ENCODE measurements at regions not wholly inside any gene's neighbourhood (a gene's known extent, or its start where the extent isn't known, plus 50 kb on each side); places are given as distances from the start of the nearest gene placed in this dataset.
A peak's percentile ranks its signal among the peaks of the same experiment; 100 is the strongest.

DNA sequence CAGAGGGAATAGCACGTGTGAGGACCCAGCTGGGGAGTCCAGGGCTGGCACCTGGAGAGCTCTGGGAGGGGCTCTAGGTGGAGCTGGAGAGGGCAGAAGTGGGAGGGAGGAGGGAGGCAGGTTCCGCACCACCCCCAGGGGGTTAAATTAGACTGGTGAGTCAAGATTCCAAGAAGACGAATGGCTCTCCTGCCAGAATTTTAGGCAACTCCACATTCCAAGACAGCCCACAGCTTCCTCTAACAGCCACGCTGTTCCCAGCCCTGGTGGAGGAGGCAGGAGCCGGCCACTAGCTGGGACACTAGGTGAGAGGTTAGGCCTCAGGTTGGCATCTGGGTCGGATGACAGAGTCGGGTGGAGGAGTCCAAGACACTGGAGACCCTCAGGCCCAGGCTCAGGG, 60.2 kb downstream of the TFAP2C start:
- Histone ChIP-seq H3K27me3 (no peaks in the 10 kb centered on the region), H3K4me2 (no peak overlapping the region; the same call in 1 of the 2 replicates), H3K36me3 (no peaks in the 10 kb centered on the region), H3K9ac (no peak overlapping the region), H4K20me1 (no peaks in the 10 kb centered on the region), H3K4me1 (peaks cover 19% of the 10 kb centered on the region), H3K27ac (no peak overlapping the region), H3K9me3 (no peaks in the 10 kb centered on the region), H3K4me3 (no peak overlapping the region)
- TF ChIP-seq Cebpa-rat (IDR thresholded peaks at IDR 0.05): no peak

GRCh38 chr20:56689852-56690485, 60.9 kb downstream of the TFAP2C start:
- H4K20me1 ChIP-seq: no peaks in the 10 kb centered on the region
- no peak overlapping the region for H3K4me3 ChIP-seq
- no peaks in the 10 kb centered on the region for H3K27me3 ChIP-seq
- no peak overlapping the region for H3K9ac ChIP-seq
- peaks cover 19% of the 10 kb centered on the region for H3K4me1 ChIP-seq
- TF ChIP-seq Cebpa-rat (IDR thresholded peaks at IDR 0.05): no peak
- H3K36me3 ChIP-seq: no peaks in the 10 kb centered on the region
- no peaks in the 10 kb centered on the region for H3K9me3 ChIP-seq
- H3K4me2 ChIP-seq: peak overlapping the region; percentile 24
- H3K27ac ChIP-seq: no peak overlapping the region

GRCh38 chr20:56690531-56691175, 61.5 kb downstream of the TFAP2C start:
- no peaks in the 10 kb centered on the region for H3K36me3 ChIP-seq
- H3K9ac ChIP-seq: no peak overlapping the region
- no peaks in the 10 kb centered on the region for H3K27me3 ChIP-seq
- H3K4me2 ChIP-seq: no peak overlapping the region; the same call in 1 of the 2 replicates
- no peak overlapping the region for H3K27ac ChIP-seq
- TF ChIP-seq Cebpa-rat (IDR thresholded peaks at IDR 0.05): no peak
- H3K4me3 ChIP-seq: no peak overlapping the region
- no peaks in the 10 kb centered on the region for H4K20me1 ChIP-seq
- no peaks in the 10 kb centered on the region for H3K9me3 ChIP-seq
- peaks cover 15% of the 10 kb centered on the region for H3K4me1 ChIP-seq

- no peak overlapping the region for H3K4me2 ChIP-seq
These were observed 62.4 kb downstream of the TFAP2C start for GRCh38 chr20:56691325-56691998.

DNA sequence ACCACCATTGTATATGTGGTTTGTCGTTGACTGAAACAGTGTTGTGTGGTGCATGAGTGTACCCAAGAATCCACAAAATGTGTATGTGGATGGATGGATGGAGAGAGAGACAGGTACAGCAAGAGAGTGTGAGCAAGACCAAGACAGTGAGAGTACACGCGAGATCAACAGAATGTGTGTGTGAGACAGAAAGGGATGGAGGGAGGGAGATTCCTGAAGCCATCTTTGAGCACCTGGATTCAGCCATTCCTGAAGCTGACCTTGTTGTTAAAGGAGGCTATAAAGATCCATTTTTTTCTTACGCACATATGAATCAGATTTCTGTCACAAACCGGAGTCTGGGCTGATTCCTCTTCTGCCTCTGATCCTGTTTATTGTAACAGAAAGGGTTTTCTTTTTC, 64.1 kb downstream of the TFAP2C start:
- H3K4me3 ChIP-seq: no peak overlapping the region
- no peak overlapping the region for H3K4me2 ChIP-seq
- no peaks in the 10 kb centered on the region for H4K20me1 ChIP-seq
- H3K36me3 ChIP-seq: no peaks in the 10 kb centered on the region
- H3K4me1 ChIP-seq: peaks cover 9% of the 10 kb centered on the region; the same call in 1 of the 2 replicates
- no peak overlapping the region for H3K9ac ChIP-seq
- no peaks in the 10 kb centered on the region for H3K27me3 ChIP-seq
- H3K9me3 ChIP-seq: no peaks in the 10 kb centered on the region
- H3K27ac ChIP-seq: no peak overlapping the region
- TF ChIP-seq Cebpa-rat (IDR thresholded peaks at IDR 0.05): no peak

More at GRCh38 chr20:56691325-56691998, 62.4 kb downstream of the TFAP2C start:
- Histone ChIP-seq H3K9ac (no peak overlapping the region), H3K4me1 (peaks cover 9% of the 10 kb centered on the region; the same call in 1 of the 2 replicates), H3K9me3 (no peaks in the 10 kb centered on the region), H4K20me1 (no peaks in the 10 kb centered on the region), H3K36me3 (no peaks in the 10 kb centered on the region), H3K27ac (no peak overlapping the region), H3K27me3 (no peaks in the 10 kb centered on the region), H3K4me3 (no peak overlapping the region)
- TF ChIP-seq Cebpa-rat (IDR thresholded peaks at IDR 0.05): no peak

GRCh38 chr20:56697476-56697875, 68.4 kb downstream of the TFAP2C start:
- no peak overlapping the region for H3K4me3 ChIP-seq
- H3K9ac ChIP-seq: no peak overlapping the region
- no peaks in the 10 kb centered on the region for H3K27me3 ChIP-seq
- H3K4me1 ChIP-seq: no peaks in the 10 kb centered on the region
- H4K20me1 ChIP-seq: no peaks in the 10 kb centered on the region
- TF ChIP-seq Cebpa-rat (IDR thresholded peaks at IDR 0.05): no peak
- H3K4me2 ChIP-seq: no peak overlapping the region
- no peak overlapping the region for H3K27ac ChIP-seq
- no peaks in the 10 kb centered on the region for H3K9me3 ChIP-seq
- no peaks in the 10 kb centered on the region for H3K36me3 ChIP-seq

GRCh38 chr20:56698297-56698696, 69.2 kb downstream of the TFAP2C start:
- no peak overlapping the region for H3K4me2 ChIP-seq
- no peaks in the 10 kb centered on the region for H3K36me3 ChIP-seq
- no peak overlapping the region for H3K27ac ChIP-seq
- no peak for TF ChIP-seq Cebpa-rat (IDR thresholded peaks at IDR 0.05)
- H3K9ac ChIP-seq: no peak overlapping the region
- H3K4me1 ChIP-seq: peaks cover 3% of the 10 kb centered on the region; the same call in 1 of the 2 replicates
- no peaks in the 10 kb centered on the region for H3K9me3 ChIP-seq
- H3K4me3 ChIP-seq: no peak overlapping the region
- no peaks in the 10 kb centered on the region for H3K27me3 ChIP-seq
- H4K20me1 ChIP-seq: no peaks in the 10 kb centered on the region

GRCh38 chr20:56698749-56699148, 69.6 kb downstream of the TFAP2C start:
- TF ChIP-seq Cebpa-rat (IDR thresholded peaks at IDR 0.05): no peak
- no peaks in the 10 kb centered on the region for H3K36me3 ChIP-seq
- H3K4me2 ChIP-seq: no peak overlapping the region
- no peak overlapping the region for H3K4me3 ChIP-seq
- no peaks in the 10 kb centered on the region for H3K27me3 ChIP-seq
- no peaks in the 10 kb centered on the region; the same call in 1 of the 2 replicates for H3K9me3 ChIP-seq
- no peak overlapping the region for H3K9ac ChIP-seq
- H4K20me1 ChIP-seq: no peaks in the 10 kb centered on the region
- H3K4me1 ChIP-seq: peaks cover 7% of the 10 kb centered on the region; the same call in 1 of the 2 replicates
- no peak overlapping the region for H3K27ac ChIP-seq

- H3K27me3 ChIP-seq: no peaks in the 10 kb centered on the region
- no peaks in the 10 kb centered on the region for H4K20me1 ChIP-seq
- no peak overlapping the region for H3K4me3 ChIP-seq
- peaks cover 7% of the 10 kb centered on the region; the same call in 1 of the 2 replicates for H3K4me1 ChIP-seq
- no peaks in the 10 kb centered on the region; the same call in 1 of the 2 replicates for H3K9me3 ChIP-seq
- H3K27ac ChIP-seq: no peak overlapping the region
- no peak overlapping the region for H3K9ac ChIP-seq
- H3K4me2 ChIP-seq: 0 out of 2 replicates have a peak overlapping the region, but pooled peaks have one; percentile 12
- no peak for TF ChIP-seq Cebpa-rat (IDR thresholded peaks at IDR 0.05)
- no peaks in the 10 kb centered on the region for H3K36me3 ChIP-seq
These were observed 74.1 kb downstream of the TFAP2C start for GRCh38 chr20:56702931-56703840.

All from BLaER1 (cell line).